Stomach (tissue), 8 donors: ENCODE measurements at regions not wholly inside any gene's neighbourhood (a gene's known extent, or its start where the extent isn't known, plus 50 kb on each side); places are given as distances from the start of the nearest gene placed in this dataset.

Source experiments
- DNase-seq, 2 donors: peaks; one replicate each; pipeline versions ENCODE4 v3.0.0 to v3.0.0-alpha.2; 2013 to 2019
- H3K27ac ChIP-seq, 5 donors: fragments of 200-600 bp in 4 of 5; sonication (generic) in 4 of 5; one replicate each; pipeline ENCODE4 v1.5.1; 2013 to 2019; ENCODE audit warnings: mild to moderate bottlenecking in 1 of 5, moderate library complexity in 1 of 5
- H3K27me3 ChIP-seq, 3 donors: fragments of 200-600 bp; sonication (generic); one replicate each; pipeline ENCODE4 v1.5.1; 2017 to 2019; ENCODE audit warnings: mixed run types in 1 of 3
- H3K36me3 ChIP-seq, 4 donors: fragments of 200-600 bp; sonication (generic); 1 replicate in 3 of 4; 2 replicates in 1 of 4; pipeline ENCODE4 v1.5.1; 2016 to 2019
- H3K4me1 ChIP-seq, 4 donors: fragments of 200-600 bp; sonication (generic); one replicate each; pipeline ENCODE4 v1.5.1; 2016 to 2019
- H3K4me3 ChIP-seq, 4 donors: fragments of 200-600 bp; sonication (generic) in 3 of 4; one replicate each; pipeline ENCODE4 v1.5.1; 2016 to 2019; ENCODE audit warnings: mild to moderate bottlenecking in 1 of 4
- H3K9me3 ChIP-seq, 4 donors: fragments of 200-600 bp; sonication (generic); one replicate each; pipeline ENCODE4 v1.5.1; 2016 to 2019
- CTCF ChIP-seq, 7 experiments: fragments of 450-650 bp in 4 of 7; fragments of 200-600 bp in 3 of 7; sonication (generic) in 3 of 7; IDR thresholded peaks; one replicate each; pipeline ENCODE4 v1.5.1; 2016 to 2019; ENCODE audit warnings: antibody characterized with exemption in 7 of 7, control low read depth in 2 of 7, mild to moderate bottlenecking in 1 of 7
- EP300 ChIP-seq: sonication (generic); formaldehyde crosslinking; IDR thresholded peaks from one replicate; pipeline ENCODE4 v1.6.1; 2017; ENCODE audit warnings: antibody characterized with exemption
- POLR2A ChIP-seq, 4 donors: fragments of 450-650 bp; IDR thresholded peaks; one replicate each; pipeline ENCODE4 v1.6.1; 2016; ENCODE audit warnings: antibody characterized with exemption in 4 of 4, control low read depth in 2 of 4, mild to moderate bottlenecking in 1 of 4, moderate library complexity in 1 of 4
- POLR2AphosphoS5 ChIP-seq, 3 donors: sonication (generic); formaldehyde crosslinking; IDR thresholded peaks; one replicate each; pipeline ENCODE4 v1.6.1; 2016; ENCODE audit warnings: antibody characterized with exemption in 3 of 3
- WGBS, 5 donors: extraction: QIAGEN DNeasy Blood & Tissue Kit in 3 of 5; methylation state at CpG; one replicate each; pipeline versions ENCODE4 v1.1.5 to v1.1.7; 2013 to 2018; 5-methylcytosine and 5-hydroxymethylcytosine counted together
- intact Hi-C: fragments of 100-400 bp; cut with DNase I; formaldehyde crosslinking; loops from one replicate; pipeline ENCODE4 v1.15.1; 2023; ENCODE audit warnings: low total_unique reads
- donor health status: healthy with polysubstance abuse.
- donor health status: Bipolar disorder and iron deficiency.
- donor health status: healthy.

GRCh38 chr2:64341461-64341860, 112.5 kb upstream of the LGALSL start:
- TF ChIP-seq EP300: no peak
- no peak for TF ChIP-seq POLR2AphosphoS5 (IDR thresholded peaks at IDR 0.05)
- TF ChIP-seq POLR2A (IDR thresholded peaks at IDR 0.05): no peak
- no peak for TF ChIP-seq CTCF (IDR thresholded peaks at IDR 0.05)
- H3K4me3 ChIP-seq: no peak overlapping the region
- no peaks in the 10 kb centered on the region for H3K9me3 ChIP-seq
- 91 to 98% (median 95%) methylated on average over 6 of the region's 6 CpGs for WGBS, 5 donors
- no peaks in the 10 kb centered on the region for H3K4me1 ChIP-seq
- no peak overlapping the region for H3K27ac ChIP-seq
- no peaks in the 10 kb centered on the region for H3K36me3 ChIP-seq
- H3K27me3 ChIP-seq: no peaks in the 10 kb centered on the region
- intact Hi-C loops: no loop called here
- no peak for DNase-seq

GRCh38 chr2:64342195-64343099, 111.5 kb upstream of the LGALSL start:
- H3K9me3 ChIP-seq: no peaks in the 10 kb centered on the region
- WGBS, 5 donors: 82 to 84% (median 83%) methylated on average over 6 of the region's 6 CpGs
- intact Hi-C loops: no loop called here
- no peaks in the 10 kb centered on the region for H3K36me3 ChIP-seq
- no peak for DNase-seq
- H3K27me3 ChIP-seq: no peaks in the 10 kb centered on the region
- no peak overlapping the region for H3K4me3 ChIP-seq
- H3K27ac ChIP-seq: no peak overlapping the region
- H3K4me1 ChIP-seq: no peaks in the 10 kb centered on the region
- TF ChIP-seq POLR2AphosphoS5 (IDR thresholded peaks at IDR 0.05): no peak
- TF ChIP-seq CTCF (IDR thresholded peaks at IDR 0.05): no peak
- no peak for TF ChIP-seq POLR2A (IDR thresholded peaks at IDR 0.05)
- TF ChIP-seq EP300: no peak

DNA sequence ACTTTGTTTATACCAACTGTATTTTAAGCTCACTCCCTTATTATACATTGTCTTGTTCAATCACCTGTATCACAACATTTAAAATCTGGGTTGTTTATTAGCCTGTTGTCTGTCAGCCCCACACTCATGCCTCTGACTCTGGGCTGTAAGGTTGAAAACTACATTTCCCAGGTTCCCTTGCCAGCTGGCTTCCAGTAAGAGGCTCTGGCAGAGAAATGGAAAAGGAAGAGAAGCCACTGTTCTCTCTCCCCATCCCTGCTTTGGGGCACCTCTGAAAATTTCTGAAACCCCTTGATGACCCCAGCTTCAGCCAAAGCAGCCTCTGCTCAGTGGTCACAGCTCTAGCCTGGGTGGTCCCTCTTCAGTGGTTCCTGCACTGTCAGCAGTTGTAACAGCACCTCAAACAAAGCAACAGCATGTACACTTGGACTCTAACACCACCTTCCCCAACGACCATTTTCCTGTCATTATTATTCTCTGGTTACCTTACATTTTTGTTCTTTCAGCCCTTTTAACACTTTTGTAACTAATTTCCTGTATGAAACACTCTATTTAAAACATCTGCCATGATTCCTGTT, 108.9 kb upstream of the LGALSL start:
- no peaks in the 10 kb centered on the region for H3K27me3 ChIP-seq
- no peaks in the 10 kb centered on the region for H3K4me1 ChIP-seq
- no peaks in the 10 kb centered on the region for H3K36me3 ChIP-seq
- 6 to 17% (median 14%) methylated on average over 1 of the region's 1 CpG for WGBS, 5 donors
- TF ChIP-seq POLR2A (IDR thresholded peaks at IDR 0.05): no peak
- TF ChIP-seq EP300: no peak
- no peak for TF ChIP-seq CTCF (IDR thresholded peaks at IDR 0.05)
- intact Hi-C loops: no loop called here
- no peak overlapping the region for H3K4me3 ChIP-seq
- DNase-seq: no peak
- H3K27ac ChIP-seq: no peak overlapping the region
- no peaks in the 10 kb centered on the region for H3K9me3 ChIP-seq

DNA sequence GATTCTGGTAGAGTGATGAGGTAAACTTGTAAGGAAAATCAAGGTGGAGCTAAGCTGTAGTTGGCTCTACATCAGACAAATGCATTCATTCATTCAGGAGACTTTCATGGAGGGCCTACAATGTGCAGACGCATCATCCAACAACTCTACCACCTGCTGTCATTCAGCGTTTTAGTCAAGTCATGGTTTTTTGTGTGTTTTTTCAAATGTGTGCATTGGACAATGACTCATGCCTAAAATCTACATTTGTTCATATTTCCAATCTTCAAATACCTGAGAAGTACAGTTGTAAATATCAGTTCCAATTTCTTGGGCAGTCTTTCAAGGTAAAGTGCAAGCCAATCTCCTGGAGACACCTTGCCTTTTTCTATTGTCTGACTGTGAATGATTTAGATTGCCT, 108.0 kb upstream of the LGALSL start:
- intact Hi-C loops: no loop called here
- Histone ChIP-seq H3K36me3 (no peaks in the 10 kb centered on the region), H3K9me3 (no peaks in the 10 kb centered on the region), H3K27ac (no peak overlapping the region), H3K4me1 (no peaks in the 10 kb centered on the region), H3K4me3 (no peak overlapping the region), H3K27me3 (no peaks in the 10 kb centered on the region)
- 79 to 90% (median 81%) methylated on average over 2 of the region's 2 CpGs for WGBS, 5 donors
- no peak for DNase-seq
- TF ChIP-seq POLR2AphosphoS5 (IDR thresholded peaks at IDR 0.05): no peak
- TF ChIP-seq CTCF (IDR thresholded peaks at IDR 0.05): no peak
